WTC11 (cell line): ENCODE measurements at regions not wholly inside any gene's neighbourhood (a gene's known extent, or its start where the extent isn't known, plus 50 kb on each side); places are given as distances from the start of the nearest gene placed in this dataset.

ENCODE experiments used
- ETV6 ChIP-seq: sonication (generic); formaldehyde crosslinking; IDR thresholded peaks from 2 replicates; pipeline ENCODE4 v1.8.1; 2022; ENCODE audit warnings: mild to moderate bottlenecking, missing genetic modification reagents
- JUN ChIP-seq: sonication (generic); formaldehyde crosslinking; IDR thresholded peaks from 2 replicates; pipeline ENCODE4 v1.8.0; 2023; ENCODE audit warnings: mild to moderate bottlenecking, missing genetic modification reagents
- MXD4 ChIP-seq: fragments of 250-450 bp; sonication (Bioruptor Pico); IDR thresholded peaks from 2 replicates; pipeline ENCODE4 v1.8.0; 2021; ENCODE audit warnings: mild to moderate bottlenecking, moderate library complexity, borderline replicate concordance
- NFYB ChIP-seq: sonication (generic); formaldehyde crosslinking; conservative IDR thresholded peaks from 2 replicates; pipeline ENCODE4 v1.8.0; 2022; ENCODE audit warnings: low read depth, missing genetic modification reagents
- NR3C1 ChIP-seq: sonication (generic); formaldehyde crosslinking; conservative IDR thresholded peaks from 2 replicates; pipeline ENCODE4 v1.8.1; 2023; ENCODE audit warnings: low read depth, mild to moderate bottlenecking, missing genetic modification reagents
- RELA ChIP-seq: sonication (generic); formaldehyde crosslinking; IDR thresholded peaks from 2 replicates; pipeline ENCODE4 v1.8.1; 2022; ENCODE audit warnings: missing genetic modification reagents, mild to moderate bottlenecking, borderline replicate concordance
- ZNF138 ChIP-seq: sonication (generic); formaldehyde crosslinking; conservative IDR thresholded peaks from 2 replicates; pipeline ENCODE4 v1.8.1; 2022; ENCODE audit warnings: mild to moderate bottlenecking, moderate library complexity, missing genetic modification reagents
- ZNF416 ChIP-seq: fragments of 250-450 bp; sonication (Bioruptor Pico); IDR thresholded peaks from 2 replicates; pipeline ENCODE4 v1.9.0; 2021; ENCODE audit warnings: mild to moderate bottlenecking, inconsistent platforms
- TF ChIP-seq, protein P1 (sequence below): sonication (generic); formaldehyde crosslinking; IDR thresholded peaks from 2 replicates; pipeline ENCODE4 v1.8.1; 2023; ENCODE audit warnings: mild to moderate bottlenecking, missing genetic modification reagents, moderate library complexity
- TF ChIP-seq, protein P2 (sequence below): sonication (generic); formaldehyde crosslinking; IDR thresholded peaks from 2 replicates; pipeline ENCODE4 v1.8.0; 2023; ENCODE audit warnings: missing genetic modification reagents
- TF ChIP-seq, protein P3 (sequence below): fragments of 200-600 bp; IDR thresholded peaks from 2 replicates; pipeline ENCODE4 v1.8.0; 2022; ENCODE audit warnings: antibody characterized with exemption

GRCh38 chr2:179354739-179355537, 90.3 kb upstream of the SESTD1 start:
- TF ChIP-seq, protein P1, sequence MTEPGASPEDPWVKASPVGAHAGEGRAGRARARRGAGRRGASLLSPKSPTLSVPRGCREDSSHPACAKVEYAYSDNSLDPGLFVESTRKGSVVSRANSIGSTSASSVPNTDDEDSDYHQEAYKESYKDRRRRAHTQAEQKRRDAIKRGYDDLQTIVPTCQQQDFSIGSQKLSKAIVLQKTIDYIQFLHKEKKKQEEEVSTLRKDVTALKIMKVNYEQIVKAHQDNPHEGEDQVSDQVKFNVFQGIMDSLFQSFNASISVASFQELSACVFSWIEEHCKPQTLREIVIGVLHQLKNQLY (CRISPR knock-in tag): no peak
- TF ChIP-seq ZNF138 (CRISPR knock-in tag) (no peak), NFYB (CRISPR knock-in tag) (no peak), NR3C1 (no peak), ETV6 (CRISPR knock-in tag) (no peak), JUN (CRISPR knock-in tag) (no peak), ZNF416 (no peak), MXD4 (CRISPR knock-in tag) (no peak), RELA (CRISPR knock-in tag) (no peak)
- TF ChIP-seq, protein P2, sequence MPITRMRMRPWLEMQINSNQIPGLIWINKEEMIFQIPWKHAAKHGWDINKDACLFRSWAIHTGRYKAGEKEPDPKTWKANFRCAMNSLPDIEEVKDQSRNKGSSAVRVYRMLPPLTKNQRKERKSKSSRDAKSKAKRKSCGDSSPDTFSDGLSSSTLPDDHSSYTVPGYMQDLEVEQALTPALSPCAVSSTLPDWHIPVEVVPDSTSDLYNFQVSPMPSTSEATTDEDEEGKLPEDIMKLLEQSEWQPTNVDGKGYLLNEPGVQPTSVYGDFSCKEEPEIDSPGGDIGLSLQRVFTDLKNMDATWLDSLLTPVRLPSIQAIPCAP (CRISPR knock-in tag): no peak
- TF ChIP-seq, protein P3, sequence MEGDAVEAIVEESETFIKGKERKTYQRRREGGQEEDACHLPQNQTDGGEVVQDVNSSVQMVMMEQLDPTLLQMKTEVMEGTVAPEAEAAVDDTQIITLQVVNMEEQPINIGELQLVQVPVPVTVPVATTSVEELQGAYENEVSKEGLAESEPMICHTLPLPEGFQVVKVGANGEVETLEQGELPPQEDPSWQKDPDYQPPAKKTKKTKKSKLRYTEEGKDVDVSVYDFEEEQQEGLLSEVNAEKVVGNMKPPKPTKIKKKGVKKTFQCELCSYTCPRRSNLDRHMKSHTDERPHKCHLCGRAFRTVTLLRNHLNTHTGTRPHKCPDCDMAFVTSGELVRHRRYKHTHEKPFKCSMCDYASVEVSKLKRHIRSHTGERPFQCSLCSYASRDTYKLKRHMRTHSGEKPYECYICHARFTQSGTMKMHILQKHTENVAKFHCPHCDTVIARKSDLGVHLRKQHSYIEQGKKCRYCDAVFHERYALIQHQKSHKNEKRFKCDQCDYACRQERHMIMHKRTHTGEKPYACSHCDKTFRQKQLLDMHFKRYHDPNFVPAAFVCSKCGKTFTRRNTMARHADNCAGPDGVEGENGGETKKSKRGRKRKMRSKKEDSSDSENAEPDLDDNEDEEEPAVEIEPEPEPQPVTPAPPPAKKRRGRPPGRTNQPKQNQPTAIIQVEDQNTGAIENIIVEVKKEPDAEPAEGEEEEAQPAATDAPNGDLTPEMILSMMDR: 0 out of 2 replicates have a peak, but pooled peaks have one; percentile 19
